ENCODE measurements at regions not wholly inside any gene's neighbourhood (a gene's known extent, or its start where the extent isn't known, plus 50 kb on each side); places are given as distances from the start of the nearest gene placed in this dataset.
A peak's percentile ranks its signal among the peaks of the same experiment; 100 is the strongest.

DNA sequence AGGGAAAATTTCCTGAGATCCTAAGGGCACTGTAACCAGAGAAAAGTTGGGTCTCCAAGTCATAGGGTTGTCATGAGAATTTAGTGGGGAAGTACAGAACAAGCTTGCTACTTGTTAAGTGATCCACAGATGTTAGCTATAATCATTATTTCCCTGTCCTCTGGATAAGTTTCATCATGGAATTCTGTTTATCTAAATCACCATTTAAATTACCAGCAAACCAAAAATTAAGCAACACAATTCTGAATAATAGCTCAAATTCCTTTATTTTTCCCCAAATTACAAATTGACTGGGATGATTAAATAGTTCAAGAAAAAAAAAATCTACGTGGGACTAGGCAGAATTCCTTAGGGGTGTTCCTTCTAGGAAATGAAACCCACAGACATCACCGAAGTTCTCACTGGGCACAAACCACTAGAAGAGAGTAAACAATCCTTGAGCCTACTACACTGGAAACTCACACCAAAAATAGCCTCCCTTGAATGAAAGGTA lies 159.5 kb downstream of the COL6A3 start:
- no peak for ATAC-seq (ENCODE audit: low FRiP score)
- DNase-seq (ENCODE audit: low spot score), result no peak
- TF ChIP-seq, protein P1, sequence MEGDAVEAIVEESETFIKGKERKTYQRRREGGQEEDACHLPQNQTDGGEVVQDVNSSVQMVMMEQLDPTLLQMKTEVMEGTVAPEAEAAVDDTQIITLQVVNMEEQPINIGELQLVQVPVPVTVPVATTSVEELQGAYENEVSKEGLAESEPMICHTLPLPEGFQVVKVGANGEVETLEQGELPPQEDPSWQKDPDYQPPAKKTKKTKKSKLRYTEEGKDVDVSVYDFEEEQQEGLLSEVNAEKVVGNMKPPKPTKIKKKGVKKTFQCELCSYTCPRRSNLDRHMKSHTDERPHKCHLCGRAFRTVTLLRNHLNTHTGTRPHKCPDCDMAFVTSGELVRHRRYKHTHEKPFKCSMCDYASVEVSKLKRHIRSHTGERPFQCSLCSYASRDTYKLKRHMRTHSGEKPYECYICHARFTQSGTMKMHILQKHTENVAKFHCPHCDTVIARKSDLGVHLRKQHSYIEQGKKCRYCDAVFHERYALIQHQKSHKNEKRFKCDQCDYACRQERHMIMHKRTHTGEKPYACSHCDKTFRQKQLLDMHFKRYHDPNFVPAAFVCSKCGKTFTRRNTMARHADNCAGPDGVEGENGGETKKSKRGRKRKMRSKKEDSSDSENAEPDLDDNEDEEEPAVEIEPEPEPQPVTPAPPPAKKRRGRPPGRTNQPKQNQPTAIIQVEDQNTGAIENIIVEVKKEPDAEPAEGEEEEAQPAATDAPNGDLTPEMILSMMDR (IDR thresholded peaks at IDR 0.05), result no peak

DNA sequence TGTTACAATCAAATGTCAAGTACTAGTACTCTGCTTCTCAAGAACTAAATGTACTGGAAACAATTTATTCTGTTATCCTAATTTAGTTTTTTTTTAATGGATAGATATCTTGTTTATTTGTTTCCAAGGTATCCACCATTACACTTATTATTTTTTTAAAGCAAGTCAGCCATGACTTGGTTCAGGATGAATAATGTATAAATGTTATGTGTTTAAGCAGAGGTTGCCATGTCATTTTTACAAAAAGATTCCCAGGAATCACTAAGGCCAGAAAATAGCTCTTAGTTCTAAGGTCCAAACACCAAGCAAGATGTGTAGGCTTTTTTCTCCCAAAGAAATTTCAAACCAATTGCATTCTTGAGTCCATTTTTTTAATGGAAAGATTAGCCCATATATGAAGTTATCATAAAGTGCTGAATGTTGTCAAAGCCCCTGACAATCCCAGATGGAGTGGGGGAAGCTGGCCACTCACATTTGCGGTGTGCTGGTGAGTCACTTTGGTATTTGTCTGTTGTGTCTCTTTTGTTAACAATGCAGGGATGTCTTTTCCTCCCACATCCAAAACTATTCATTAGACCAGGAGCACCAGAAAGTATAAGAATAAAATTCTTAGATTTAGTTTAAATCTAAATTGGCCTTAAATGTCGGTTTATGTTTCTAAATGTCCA lies 158.9 kb downstream of the COL6A3 start:
- ATAC-seq (ENCODE audit: low FRiP score), result no peak
- TF ChIP-seq, protein P1 (IDR thresholded peaks at IDR 0.05), result no peak
- DNase-seq (ENCODE audit: low spot score), result no peak

DNA sequence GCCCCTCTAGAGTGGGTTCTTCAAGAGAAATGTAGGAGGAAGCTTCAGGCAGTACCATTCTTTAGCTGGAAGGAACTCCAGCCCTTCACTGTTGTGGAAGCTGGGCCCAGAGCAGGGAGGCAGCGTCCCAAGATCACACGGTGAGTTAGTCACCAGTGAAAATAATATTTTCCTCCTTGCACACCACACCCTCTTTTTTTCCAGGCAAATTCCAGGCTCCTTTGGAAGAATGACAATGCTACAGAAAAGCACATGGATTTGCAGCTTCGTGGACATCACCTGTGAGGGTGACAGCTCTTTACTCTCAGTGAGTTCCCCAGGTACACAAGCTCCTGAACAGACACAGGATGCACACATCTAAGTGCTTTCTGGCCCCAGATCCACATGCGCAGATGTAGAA lies 157.1 kb downstream of the COL6A3 start:
- TF ChIP-seq, protein P1 (IDR thresholded peaks at IDR 0.05), result no peak
- ATAC-seq (ENCODE audit: low FRiP score) (peak; percentile 61), DNase-seq (ENCODE audit: low spot score) (no peak)

DNA sequence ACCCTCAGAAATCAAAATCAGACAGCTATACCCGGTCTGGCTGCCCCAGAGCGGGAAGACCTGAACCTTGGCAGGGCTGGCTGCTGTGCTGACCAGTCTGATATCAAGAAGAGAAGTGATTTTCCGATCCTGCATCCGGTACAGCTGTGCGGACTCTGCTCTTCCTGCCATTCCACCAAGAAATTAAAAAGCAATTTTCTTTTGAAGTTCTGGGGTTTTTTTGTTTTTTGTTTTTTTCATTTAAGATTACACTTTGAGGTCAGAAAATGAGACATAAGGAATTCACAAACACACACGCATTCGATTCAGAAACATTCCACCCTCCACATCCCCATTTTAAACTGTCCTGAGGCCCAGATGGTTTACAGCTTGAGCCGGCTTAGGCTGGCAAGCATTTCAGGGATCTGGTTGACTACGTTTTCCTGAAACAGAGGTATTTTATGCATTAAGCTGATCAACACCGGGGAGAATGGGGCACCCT lies 156.5 kb downstream of the COL6A3 start:
- TF ChIP-seq, protein P1 (IDR thresholded peaks at IDR 0.05), result no peak
- DNase-seq (ENCODE audit: low spot score) (no peak), ATAC-seq (ENCODE audit: low FRiP score) (no peak)

DNA sequence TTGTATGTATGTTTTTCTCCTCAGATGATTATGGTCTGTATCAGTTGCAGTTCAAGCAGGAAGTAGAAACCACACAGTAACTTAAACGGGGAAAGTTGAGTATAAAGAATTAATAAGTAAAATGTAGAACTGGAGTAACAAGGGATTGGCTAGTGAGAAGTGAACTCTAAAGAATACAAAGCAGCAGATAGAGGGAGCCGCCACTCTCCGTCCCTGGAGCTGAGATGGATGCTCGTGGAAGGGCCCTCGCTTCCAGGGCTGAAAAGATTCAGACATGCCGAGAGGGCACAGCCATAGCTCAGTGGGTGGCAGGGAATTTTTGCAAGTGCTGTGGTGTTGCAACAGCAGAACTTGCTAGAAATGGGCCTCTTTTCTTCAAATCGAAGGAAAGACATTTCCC lies 155.8 kb downstream of the COL6A3 start:
- TF ChIP-seq, protein P1 (IDR thresholded peaks at IDR 0.05), result no peak
- ATAC-seq (ENCODE audit: low FRiP score) (no peak), DNase-seq (ENCODE audit: low spot score) (no peak)

DNA sequence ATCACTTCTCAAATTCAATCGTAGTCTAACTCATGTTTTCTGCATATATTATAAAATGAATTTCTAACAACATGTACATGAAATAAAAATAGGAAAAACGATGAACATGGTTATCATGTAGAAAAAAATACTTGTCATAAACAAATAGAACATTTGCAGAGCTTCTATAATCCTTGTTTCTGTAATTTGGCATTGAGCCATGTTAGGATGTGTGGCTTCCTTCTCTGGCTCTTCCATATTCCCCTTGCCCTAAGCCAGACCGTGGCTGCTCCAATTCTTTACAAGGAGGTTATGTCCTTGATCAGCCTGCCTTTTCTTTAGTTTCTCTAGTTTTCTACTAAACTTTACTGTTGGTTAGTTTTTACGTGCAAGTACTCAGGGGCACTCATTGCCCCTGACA lies 155.3 kb downstream of the COL6A3 start:
- ATAC-seq (ENCODE audit: low FRiP score), result no peak
- no peak for DNase-seq (ENCODE audit: low spot score)
- TF ChIP-seq, protein P1 (IDR thresholded peaks at IDR 0.05), result no peak

DNA sequence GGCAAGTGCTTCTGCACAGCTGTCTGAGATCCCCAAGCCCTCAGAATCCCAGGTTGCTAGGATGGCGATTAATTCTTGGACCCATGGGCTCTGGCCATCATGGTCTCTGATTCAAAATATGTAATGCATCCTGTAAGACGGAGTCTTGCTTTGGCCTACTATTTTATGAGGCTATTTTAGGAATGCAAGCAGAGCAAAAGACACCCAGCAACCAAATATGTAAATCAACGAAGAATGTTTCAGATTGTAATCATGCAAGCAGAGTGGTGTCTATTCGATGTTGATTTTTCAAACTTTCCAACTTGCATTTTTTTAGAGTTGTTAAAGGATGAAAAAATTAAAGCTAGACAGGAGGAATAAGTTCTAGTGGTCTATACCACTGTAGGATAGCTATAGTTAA lies 154.8 kb downstream of the COL6A3 start:
- TF ChIP-seq, protein P1 (IDR thresholded peaks at IDR 0.05), result no peak
- DNase-seq (ENCODE audit: low spot score) (no peak), ATAC-seq (ENCODE audit: low FRiP score) (no peak)
